Activated CD4-positive, alpha-beta T cell treated with anti-CD3 and anti-CD28 coated beads, Interleukin-2, Interleukin-6, amounts not matched to agents 100 ng/mL and 50 ng/mL, durations not matched to agents 16 hours and 8 hours (primary cell): ENCODE measurements at regions not wholly inside any gene's neighbourhood (a gene's known extent, or its start where the extent isn't known, plus 50 kb on each side); places are given as distances from the start of the nearest gene placed in this dataset.

ENCODE experiments used
- DNase-seq: peaks from one replicate; pipeline ENCODE4 v3.0.0-alpha.2; 2020

DNA sequence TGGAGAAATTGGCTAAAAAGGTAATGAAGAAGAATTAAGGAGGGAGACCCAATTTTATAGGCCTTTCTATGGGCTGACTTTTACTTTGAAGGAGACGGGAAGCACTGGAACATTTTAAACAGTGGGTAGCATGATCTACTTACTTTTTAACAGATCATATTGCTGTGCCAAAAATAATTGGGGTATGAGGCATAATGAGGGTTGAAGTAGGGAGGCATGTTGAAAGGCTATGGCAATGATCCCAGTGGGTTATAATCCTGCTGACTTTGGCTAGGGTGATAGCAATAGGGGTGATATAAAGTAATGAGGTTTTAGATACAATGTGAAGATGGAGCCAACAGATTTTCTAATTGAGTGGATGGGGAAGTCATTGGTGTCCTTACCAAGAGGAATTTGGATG is 73.2 kb downstream of the GPR37 start:
- no peak for DNase-seq

DNA sequence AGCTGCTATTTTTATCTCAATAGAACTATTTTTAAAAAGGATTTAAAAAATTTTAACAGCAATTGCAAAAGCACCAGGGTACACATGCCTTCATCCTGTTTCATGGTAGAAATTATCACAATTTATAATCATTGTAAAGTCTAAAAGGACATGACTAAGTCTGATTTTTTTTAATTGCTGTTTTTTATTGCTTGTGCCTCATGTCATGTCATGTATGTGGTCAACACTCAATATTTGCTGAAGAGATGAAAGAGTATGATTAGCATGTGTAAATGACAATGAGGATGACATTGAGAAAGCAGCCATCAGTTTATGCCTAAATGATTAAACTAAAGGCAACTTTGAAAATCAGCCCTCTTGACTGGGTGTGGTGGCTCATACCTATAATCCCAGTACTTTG is 74.8 kb downstream of the GPR37 start:
- no peak for DNase-seq

DNA sequence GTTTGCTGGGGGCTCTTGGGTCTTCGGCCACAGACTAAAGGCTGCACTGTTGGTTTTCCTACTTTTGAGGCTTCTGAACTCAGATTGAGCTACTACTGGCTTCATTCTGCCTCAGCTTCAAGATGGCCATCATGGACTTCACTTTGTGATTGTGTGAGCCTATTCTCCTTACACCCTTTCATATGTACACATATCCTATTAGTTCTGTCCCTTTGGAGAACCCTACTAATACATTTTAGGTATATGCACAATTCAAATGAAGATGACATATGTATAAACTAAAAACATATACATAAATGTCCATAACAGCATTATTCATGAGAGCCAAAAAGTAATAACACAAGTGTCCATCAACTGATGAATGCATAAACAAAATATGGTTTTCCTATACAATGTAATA is 75.7 kb downstream of the GPR37 start:
- no peak for DNase-seq

- DNase-seq = no peak
These were observed 76.1 kb downstream of the GPR37 start for GRCh38 chr7:124689523-124689922.

GRCh38 chr7:124688991-124689390 is 76.6 kb downstream of the GPR37 start:
- no peak for DNase-seq

DNA sequence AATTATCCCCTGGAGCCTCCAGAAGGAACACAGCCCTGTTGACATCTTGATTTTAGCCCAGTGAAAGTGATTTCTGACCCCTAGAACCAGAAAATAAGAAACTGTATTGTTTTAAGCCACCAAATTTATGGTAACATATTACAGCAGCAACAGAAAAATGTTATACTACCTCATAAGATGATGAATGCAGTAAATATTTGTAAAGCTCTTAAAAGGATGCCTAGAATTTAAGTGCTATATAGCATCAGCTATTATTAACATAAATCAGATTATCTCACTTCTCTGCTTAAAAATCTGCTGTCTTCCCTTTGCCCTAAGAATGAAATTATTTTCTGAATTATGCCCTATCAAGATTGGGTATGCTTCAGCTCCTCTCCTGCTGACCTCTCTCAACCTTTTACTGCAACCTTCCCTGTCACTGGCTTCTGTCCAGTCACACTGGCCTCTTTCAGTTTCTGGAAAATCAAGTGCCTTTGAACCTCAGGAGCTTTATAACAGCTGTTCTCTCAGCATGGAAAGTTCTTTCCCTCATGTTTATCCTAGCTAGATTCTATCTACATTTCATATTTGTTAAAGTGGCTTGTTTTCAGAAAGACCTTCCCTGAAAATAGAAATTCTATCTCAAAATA is 78.9 kb downstream of the GPR37 start:
- no peak for DNase-seq

- no peak for DNase-seq
These were observed 83.6 kb downstream of the GPR37 start for GRCh38 chr7:124681946-124682345.

DNA sequence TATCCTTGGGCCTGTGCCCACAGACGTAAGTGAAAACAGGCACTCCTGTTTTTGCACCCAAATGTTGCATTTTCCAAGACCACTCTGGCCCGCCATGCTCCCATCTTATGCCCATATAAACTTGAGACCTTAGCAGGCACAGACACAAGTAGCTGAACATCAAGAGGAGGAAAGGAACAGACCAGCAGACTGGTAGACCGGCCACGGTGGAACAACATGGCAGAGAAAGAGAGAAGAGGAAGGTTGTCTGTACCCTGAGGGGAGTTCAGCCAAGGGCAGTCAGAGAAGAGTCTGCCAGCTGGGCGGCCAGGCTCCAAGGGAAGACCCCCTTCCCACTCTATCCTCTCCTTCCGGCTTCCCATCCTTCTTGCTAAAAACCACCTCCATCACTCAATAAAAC is 85.3 kb downstream of the GPR37 start:
- no peak for DNase-seq

DNA sequence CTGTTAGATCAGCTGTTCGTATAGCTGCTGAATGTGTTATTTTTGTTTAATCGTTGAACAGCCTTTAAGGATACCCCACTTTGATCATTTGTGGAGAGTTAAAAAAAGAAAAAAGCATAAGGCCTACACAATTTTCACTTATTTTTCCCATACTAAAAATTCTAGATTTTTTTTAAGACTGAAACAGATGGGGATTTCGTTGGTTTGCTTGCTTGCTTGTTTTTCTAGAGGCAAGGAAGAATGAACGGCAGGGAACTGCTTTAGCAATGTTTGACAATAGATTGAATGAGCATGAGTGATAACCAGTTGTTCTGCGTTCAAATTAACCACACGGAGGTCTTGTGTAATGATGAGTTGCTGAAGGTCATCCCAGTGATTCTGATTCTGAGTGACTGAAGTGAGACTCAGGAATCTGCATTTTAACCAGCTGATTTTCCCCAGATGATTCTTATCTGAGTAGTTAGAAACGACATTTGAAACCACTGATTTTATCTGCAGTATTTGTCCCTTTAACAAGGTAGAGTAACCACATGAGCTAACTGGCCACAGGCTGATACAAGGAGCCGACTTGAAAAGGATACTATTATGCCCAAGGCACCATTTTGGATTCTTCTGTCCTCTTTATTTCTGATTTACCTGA is 85.9 kb downstream of the GPR37 start:
- DNase-seq = no peak

DNA sequence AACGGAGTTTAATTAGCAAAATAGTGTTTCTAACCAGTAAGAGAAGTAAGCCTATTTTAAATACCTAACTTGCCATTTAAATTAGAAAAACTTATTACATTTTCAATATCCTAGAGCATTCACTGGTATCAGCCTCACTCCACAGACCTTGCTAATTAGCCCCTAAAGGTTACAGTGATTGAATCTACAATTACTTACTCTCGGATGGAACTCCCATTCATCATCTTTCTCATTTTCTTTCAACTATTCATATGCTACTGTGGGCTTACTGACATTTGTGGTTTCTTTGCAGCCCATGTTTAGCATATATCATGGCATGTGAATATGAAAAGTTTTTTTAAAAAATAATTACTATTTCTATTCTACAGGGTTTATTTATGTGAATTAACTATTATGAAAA is 86.4 kb downstream of the GPR37 start:
- DNase-seq = no peak

- DNase-seq = no peak
These were observed 91.1 kb downstream of the GPR37 start for GRCh38 chr7:124674451-124674850.

DNA sequence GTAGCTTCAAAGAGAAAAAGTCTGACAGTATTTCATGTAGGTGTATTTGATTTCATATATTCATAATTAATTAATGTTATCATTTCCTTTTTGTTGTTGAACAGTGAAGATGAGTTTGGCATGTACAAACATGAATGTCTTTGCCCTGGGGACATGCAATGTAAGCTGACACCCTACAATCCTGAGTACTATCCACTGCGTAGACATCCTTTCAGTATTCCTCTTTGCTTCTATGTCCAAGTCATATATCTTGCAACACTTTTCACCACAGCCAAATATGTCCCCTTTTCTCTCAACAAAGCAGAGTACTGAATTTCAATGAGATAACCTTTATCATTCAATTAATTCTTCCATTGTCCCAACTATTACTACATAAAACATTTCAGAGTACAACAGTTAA is 93.6 kb downstream of the GPR37 start:
- DNase-seq = no peak

DNA sequence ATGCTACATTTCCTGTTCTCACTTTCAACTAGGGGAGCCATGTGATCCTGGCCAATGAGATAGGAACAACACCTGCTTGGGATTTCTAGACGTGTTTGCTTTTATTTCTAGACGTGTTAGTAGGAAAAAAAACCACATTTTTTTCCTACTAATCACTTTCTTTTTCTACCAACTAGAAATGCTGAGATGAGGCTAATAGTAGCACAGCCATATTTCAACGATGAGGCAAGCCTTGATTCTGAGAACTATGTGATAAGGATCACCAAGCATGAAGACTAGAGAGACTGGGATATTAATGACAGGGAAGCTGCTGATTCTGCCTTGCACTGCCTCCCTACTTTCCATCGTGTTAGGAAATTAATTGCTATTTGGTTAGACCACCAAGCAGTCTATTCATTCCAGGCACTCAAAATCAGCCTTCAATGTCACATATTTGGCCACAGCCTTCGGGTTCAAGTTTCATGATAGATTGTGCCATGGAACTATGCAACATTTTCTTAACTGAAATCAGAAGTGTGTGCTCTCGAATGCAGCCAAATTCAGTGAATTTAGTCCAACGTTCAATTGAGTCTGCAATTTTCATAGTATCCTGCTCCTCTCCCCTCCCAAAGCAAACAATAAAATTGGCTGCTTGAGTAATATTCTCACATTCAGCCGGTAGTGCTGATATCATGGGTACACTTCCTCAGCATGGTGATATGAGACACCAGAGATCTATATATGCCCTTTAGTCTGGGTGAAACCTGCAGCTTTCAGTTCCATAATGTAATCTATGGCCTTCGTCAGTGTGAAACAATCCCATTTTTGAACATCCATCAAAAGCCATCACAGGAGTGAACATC is 98.1 kb downstream of the GPR37 start:
- no peak for DNase-seq

GRCh38 chr7:124662937-124663336 is 102.7 kb downstream of the GPR37 start:
- DNase-seq = no peak

DNA sequence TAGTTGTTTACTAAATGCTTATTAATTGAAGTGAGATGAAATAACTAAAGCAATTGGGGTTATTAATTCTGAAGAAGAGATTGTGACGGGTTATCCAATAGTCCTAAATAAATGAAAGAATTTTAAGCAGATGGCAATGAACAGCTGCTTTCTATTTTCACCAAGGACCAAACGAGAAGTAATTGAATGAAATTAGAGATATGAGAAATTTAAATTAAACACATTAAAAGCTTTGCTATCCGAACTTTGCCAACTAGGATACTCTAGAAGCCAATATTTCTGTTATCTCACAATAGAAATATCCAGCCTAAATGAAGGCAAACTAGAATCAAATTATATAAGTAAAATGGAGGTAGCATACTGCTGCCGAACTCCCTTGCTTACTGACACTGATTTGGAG is 103.2 kb downstream of the GPR37 start:
- no peak for DNase-seq

DNA sequence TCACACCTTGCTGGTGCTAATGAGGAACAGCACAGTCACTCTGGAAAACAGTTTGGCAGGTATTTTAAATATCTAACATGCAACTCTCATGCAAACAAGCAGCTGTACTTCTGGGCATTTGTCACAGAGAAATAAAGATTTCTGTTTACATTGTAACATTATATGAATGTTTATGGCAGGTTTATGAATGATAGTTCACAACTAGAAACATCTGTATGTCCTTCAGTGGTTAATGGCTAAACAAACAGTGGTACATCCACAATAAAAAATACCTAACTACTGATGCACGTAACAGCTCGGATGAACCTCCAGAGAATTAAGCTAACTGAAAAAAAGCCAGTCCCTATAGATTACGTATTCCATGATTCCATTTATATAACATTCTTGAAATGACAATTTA is 109.6 kb downstream of the GPR37 start:
- no peak for DNase-seq

- no peak for DNase-seq
These were observed 113.4 kb downstream of the GPR37 start for GRCh38 chr7:124652237-124652636.

- DNase-seq = no peak
These were observed 114.5 kb downstream of the GPR37 start for GRCh38 chr7:124651136-124651535.

DNA sequence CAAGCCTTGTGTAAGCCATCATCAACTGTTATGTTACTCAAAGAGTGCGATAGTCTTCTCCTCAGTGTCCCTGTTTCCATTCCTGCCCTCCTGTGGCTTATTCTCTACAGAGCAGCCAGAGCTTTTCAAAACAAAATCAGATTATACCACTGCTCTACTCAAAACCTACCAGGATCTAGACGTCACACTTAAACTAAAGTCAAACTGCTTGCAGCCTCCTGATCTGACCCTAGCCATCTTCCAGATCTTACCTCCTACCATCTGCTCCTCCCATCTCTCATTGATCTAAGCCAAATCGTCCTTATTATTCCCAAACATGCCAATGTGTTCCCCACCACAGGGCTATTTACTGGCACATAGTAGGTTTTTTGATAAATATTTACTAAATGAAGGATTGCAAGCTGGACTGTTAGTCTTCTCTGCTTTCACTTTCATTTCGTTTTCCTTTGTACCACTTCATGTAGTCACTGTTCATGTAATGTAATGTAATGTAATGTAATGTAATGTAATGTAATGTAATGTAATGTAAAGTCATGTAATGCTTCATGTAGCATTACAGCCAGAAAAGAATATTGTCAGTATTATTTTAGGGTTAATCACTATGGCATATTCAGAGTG is 116.1 kb downstream of the GPR37 start:
- DNase-seq = no peak

- no peak for DNase-seq
These were observed 117.8 kb downstream of the GPR37 start for GRCh38 chr7:124647630-124648306.

- DNase-seq = no peak
These were observed 119.9 kb downstream of the GPR37 start for GRCh38 chr7:124645704-124646103.

- no peak for DNase-seq
These were observed 122.2 kb downstream of the GPR37 start for GRCh38 chr7:124643311-124643811.

DNA sequence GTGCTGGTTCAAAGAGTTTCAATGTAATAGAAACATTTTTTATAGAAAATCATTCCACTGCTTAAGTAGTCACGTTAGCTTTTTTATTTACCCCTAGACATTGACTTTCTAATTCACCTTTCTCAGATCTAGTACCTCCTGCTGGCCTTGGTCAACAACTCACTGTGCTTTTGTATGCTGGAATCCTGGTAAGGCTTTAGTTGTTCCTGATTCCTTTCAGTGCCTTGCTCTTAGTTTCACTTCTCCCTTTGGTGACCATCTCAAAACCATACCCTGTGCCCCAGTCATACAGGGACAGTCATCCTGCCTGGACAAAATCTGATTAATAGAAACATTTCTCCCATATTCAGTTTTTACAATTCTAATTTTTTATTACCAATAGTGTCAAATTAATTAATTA is 130.2 kb downstream of the GPR37 start:
- no peak for DNase-seq
